Neural cell (in vitro differentiated cells): ENCODE measurements at regions not wholly inside any gene's neighbourhood (a gene's known extent, or its start where the extent isn't known, plus 50 kb on each side); places are given as distances from the start of the nearest gene placed in this dataset.

Source experiments
- H2AFZ ChIP-seq: fragments of 200-600, 300-800 bp; sonication (generic), shearing (Covaris generic); 2 replicates; pipeline ENCODE4 v1.6.0; 2014; ENCODE audit warnings: low read depth, mild to moderate bottlenecking, antibody characterized with exemption, low read length, moderate library complexity
- H3F3A ChIP-seq: fragments of 200-600 bp; shearing (Covaris generic); 2 replicates; pipeline ENCODE4 v1.6.1; 2016; ENCODE audit warnings: mild to moderate bottlenecking, moderate library complexity, mixed read lengths, antibody characterized with exemption, low read length; ENCODE audit not compliant: insufficient read depth, poor library complexity, severe bottlenecking
- H3K27ac ChIP-seq: fragments of 200-600, 300-800 bp; sonication (generic), shearing (Covaris generic); 2 replicates; pipeline ENCODE4 v1.5.1; 2014; ENCODE audit warnings: mild to moderate bottlenecking, low read length, moderate library complexity
- H3K27me3 ChIP-seq: fragments of 300-800, 200-600 bp; sonication (generic), shearing (Covaris generic); 2 replicates; pipeline ENCODE4 v1.6.0; 2014; ENCODE audit warnings: mild to moderate bottlenecking, low read depth, low read length, moderate library complexity; ENCODE audit not compliant: insufficient read depth
- H3K36me3 ChIP-seq: fragments of 300-800, 200-600 bp; sonication (generic), shearing (Covaris generic); 2 replicates; pipeline ENCODE4 v1.5.1; 2014; ENCODE audit warnings: mild to moderate bottlenecking, antibody characterized with exemption, low read length, moderate library complexity; ENCODE audit not compliant: insufficient read depth
- H3K4me2 ChIP-seq: fragments of 300-800, 200-600 bp; sonication (generic), shearing (Covaris generic); 2 replicates; pipeline ENCODE4 v1.6.0; 2014; ENCODE audit warnings: mild to moderate bottlenecking, low read length
- H3K4me3 ChIP-seq: fragments of 300-800, 200-600 bp; sonication (generic), shearing (Covaris generic); 2 replicates; pipeline ENCODE4 v1.5.1; 2014; ENCODE audit warnings: mild to moderate bottlenecking, low read length, moderate library complexity
- H3K79me2 ChIP-seq: fragments of 200-600 bp; shearing (Covaris generic); replicated peaks from 2 replicates; pipeline ENCODE4 v1.6.0; 2014; ENCODE audit warnings: mild to moderate bottlenecking, low read length, moderate library complexity; ENCODE audit not compliant: insufficient read depth
- H3K9ac ChIP-seq: fragments of 300-800, 200-600 bp; sonication (generic), shearing (Covaris generic); 2 replicates; pipeline ENCODE4 v1.6.1; 2016; ENCODE audit warnings: mild to moderate bottlenecking, low read length, mixed read lengths
- H3K9me2 ChIP-seq: fragments of 200-600 bp; shearing (Covaris generic); 2 replicates; pipeline ENCODE4 v1.6.1; 2016; ENCODE audit warnings: mild to moderate bottlenecking, low read length, mixed read lengths; ENCODE audit not compliant: insufficient read depth
- H3K9me3 ChIP-seq: fragments of 200-600, 300-800 bp; sonication (generic), shearing (Covaris generic); 2 replicates; pipeline ENCODE4 v1.6.1; 2016; ENCODE audit warnings: mild to moderate bottlenecking, mixed run types, low read length, moderate library complexity, mixed read lengths
- H4K20me1 ChIP-seq: fragments of 200-600 bp; shearing (Covaris generic); 2 replicates; pipeline ENCODE4 v1.6.1; 2016; ENCODE audit warnings: mild to moderate bottlenecking, mixed run types; ENCODE audit not compliant: insufficient read depth
- CTCF ChIP-seq: fragments of 450-650 bp; IDR thresholded peaks from 2 replicates; pipeline ENCODE4 v1.5.1; 2014; ENCODE audit warnings: antibody characterized with exemption, mild to moderate bottlenecking, moderate library complexity; ENCODE audit not compliant: poor library complexity, severe bottlenecking
- EP300 ChIP-seq: fragments of 450-650 bp; conservative IDR thresholded peaks from 2 replicates; pipeline ENCODE4 v1.6.1; 2014; ENCODE audit warnings: antibody characterized with exemption, mild to moderate bottlenecking, moderate library complexity; ENCODE audit not compliant: poor library complexity, severe bottlenecking
- EZH2 ChIP-seq: fragments of 200-600, 300-800 bp; shearing (Covaris generic), sonication (generic); IDR thresholded peaks from 2 replicates; pipeline ENCODE4 v1.6.1; 2014; ENCODE audit warnings: antibody characterized with exemption, low read length, borderline replicate concordance, mild to moderate bottlenecking; ENCODE audit not compliant: insufficient read depth, poor library complexity, severe bottlenecking
- MXI1 ChIP-seq: fragments of 450-650 bp; conservative IDR thresholded peaks from 2 replicates; pipeline ENCODE4 v1.6.1; 2014; ENCODE audit warnings: antibody characterized with exemption, mild to moderate bottlenecking; ENCODE audit not compliant: poor library complexity, severe bottlenecking
- POLR2AphosphoS5 ChIP-seq: IDR thresholded peaks from 2 replicates; pipeline ENCODE4 v1.6.1; 2012
- RAD21 ChIP-seq: fragments of 450-650 bp; conservative IDR thresholded peaks from 2 replicates; pipeline ENCODE4 v1.6.1; 2014; ENCODE audit warnings: antibody characterized with exemption, mild to moderate bottlenecking, moderate library complexity
- REST ChIP-seq: IDR thresholded peaks from 2 replicates; pipeline ENCODE4 v1.6.1; 2012; ENCODE audit warnings: borderline replicate concordance
- SMC3 ChIP-seq: fragments of 450-650 bp; conservative IDR thresholded peaks from 2 replicates; pipeline ENCODE4 v1.6.1; 2014; ENCODE audit warnings: antibody characterized with exemption, mild to moderate bottlenecking, moderate library complexity; ENCODE audit not compliant: poor library complexity
- TAF1 ChIP-seq: IDR thresholded peaks from 2 replicates; pipeline ENCODE4 v1.6.1; 2012; ENCODE audit warnings: low read depth

GRCh38 chr3:101158374-101158773 is 162.0 kb downstream of the IMPG2 start:
- TF ChIP-seq REST, result no peak
- no peaks in the 10 kb centered on the region for H3F3A ChIP-seq
- H3K4me3 ChIP-seq, result no peak overlapping the region

GRCh38 chr3:101156787-101157345 is 163.5 kb downstream of the IMPG2 start:
- no peak overlapping the region for H3K4me3 ChIP-seq
- H3K9me2 ChIP-seq, result no peaks in the 10 kb centered on the region
- no peak overlapping the region for H2AFZ ChIP-seq
- H3F3A ChIP-seq, result no peaks in the 10 kb centered on the region
- H3K9me3 ChIP-seq, result no peaks in the 10 kb centered on the region
- no peak overlapping the region for H3K27ac ChIP-seq
- H3K36me3 ChIP-seq, result no peaks in the 10 kb centered on the region
- TF ChIP-seq EZH2 (no peak), TAF1 (no peak), POLR2AphosphoS5 (no peak)
- no peak overlapping the region for H3K4me2 ChIP-seq
- no peaks in the 10 kb centered on the region for H4K20me1 ChIP-seq
- no peaks in the 10 kb centered on the region for H3K79me2 ChIP-seq
- H3K9ac ChIP-seq, result no peak overlapping the region
- no peaks in the 10 kb centered on the region for H3K27me3 ChIP-seq

More at GRCh38 chr3:101158374-101158773, 162.0 kb downstream of the IMPG2 start:
- Histone ChIP-seq H3K9me3 (no peaks in the 10 kb centered on the region), H3K27ac (no peak overlapping the region), H3K79me2 (no peaks in the 10 kb centered on the region), H3K9ac (no peak overlapping the region), H3K36me3 (no peaks in the 10 kb centered on the region), H3K4me2 (no peak overlapping the region), H2AFZ (no peak overlapping the region), H4K20me1 (no peaks in the 10 kb centered on the region), H3K27me3 (no peaks in the 10 kb centered on the region), H3K9me2 (no peaks in the 10 kb centered on the region)

- Histone ChIP-seq H4K20me1 (no peaks in the 10 kb centered on the region), H3K27ac (no peak overlapping the region), H3K9ac (no peak overlapping the region), H3F3A (no peaks in the 10 kb centered on the region), H3K4me3 (no peak overlapping the region), H2AFZ (no peak overlapping the region), H3K79me2 (no peaks in the 10 kb centered on the region), H3K4me2 (no peak overlapping the region), H3K9me3 (no peaks in the 10 kb centered on the region), H3K9me2 (no peaks in the 10 kb centered on the region), H3K36me3 (no peaks in the 10 kb centered on the region), H3K27me3 (no peaks in the 10 kb centered on the region)
- no peak for TF ChIP-seq EZH2
- no peak for TF ChIP-seq CTCF
- TF ChIP-seq SMC3, result no peak
- TF ChIP-seq POLR2AphosphoS5, result no peak
- TF ChIP-seq MXI1, result no peak
- no peak for TF ChIP-seq EP300
- no peak for TF ChIP-seq TAF1
- TF ChIP-seq RAD21, result no peak
- no peak for TF ChIP-seq REST
Observed at GRCh38 chr3:101155825-101156224, 162.6 kb upstream of the ABI3BP start.
